Neural cell (in vitro differentiated cells): ENCODE measurements at regions not wholly inside any gene's neighbourhood (a gene's known extent, or its start where the extent isn't known, plus 50 kb on each side); places are given as distances from the start of the nearest gene placed in this dataset.

Source experiments
- H2AFZ ChIP-seq: fragments of 200-600, 300-800 bp; sonication (generic), shearing (Covaris generic); 2 replicates; pipeline ENCODE4 v1.6.0; 2014; ENCODE audit warnings: low read depth, mild to moderate bottlenecking, antibody characterized with exemption, low read length, moderate library complexity
- H3F3A ChIP-seq: fragments of 200-600 bp; shearing (Covaris generic); 2 replicates; pipeline ENCODE4 v1.6.1; 2016; ENCODE audit warnings: mild to moderate bottlenecking, moderate library complexity, mixed read lengths, antibody characterized with exemption, low read length; ENCODE audit not compliant: insufficient read depth, poor library complexity, severe bottlenecking
- H3K27ac ChIP-seq: fragments of 200-600, 300-800 bp; sonication (generic), shearing (Covaris generic); 2 replicates; pipeline ENCODE4 v1.5.1; 2014; ENCODE audit warnings: mild to moderate bottlenecking, low read length, moderate library complexity
- H3K27me3 ChIP-seq: fragments of 300-800, 200-600 bp; sonication (generic), shearing (Covaris generic); 2 replicates; pipeline ENCODE4 v1.6.0; 2014; ENCODE audit warnings: mild to moderate bottlenecking, low read depth, low read length, moderate library complexity; ENCODE audit not compliant: insufficient read depth
- H3K36me3 ChIP-seq: fragments of 300-800, 200-600 bp; sonication (generic), shearing (Covaris generic); 2 replicates; pipeline ENCODE4 v1.5.1; 2014; ENCODE audit warnings: mild to moderate bottlenecking, antibody characterized with exemption, low read length, moderate library complexity; ENCODE audit not compliant: insufficient read depth
- H3K4me2 ChIP-seq: fragments of 300-800, 200-600 bp; sonication (generic), shearing (Covaris generic); 2 replicates; pipeline ENCODE4 v1.6.0; 2014; ENCODE audit warnings: mild to moderate bottlenecking, low read length
- H3K4me3 ChIP-seq: fragments of 300-800, 200-600 bp; sonication (generic), shearing (Covaris generic); 2 replicates; pipeline ENCODE4 v1.5.1; 2014; ENCODE audit warnings: mild to moderate bottlenecking, low read length, moderate library complexity
- H3K79me2 ChIP-seq: fragments of 200-600 bp; shearing (Covaris generic); replicated peaks from 2 replicates; pipeline ENCODE4 v1.6.0; 2014; ENCODE audit warnings: mild to moderate bottlenecking, low read length, moderate library complexity; ENCODE audit not compliant: insufficient read depth
- H3K9ac ChIP-seq: fragments of 300-800, 200-600 bp; sonication (generic), shearing (Covaris generic); 2 replicates; pipeline ENCODE4 v1.6.1; 2016; ENCODE audit warnings: mild to moderate bottlenecking, low read length, mixed read lengths
- H3K9me2 ChIP-seq: fragments of 200-600 bp; shearing (Covaris generic); 2 replicates; pipeline ENCODE4 v1.6.1; 2016; ENCODE audit warnings: mild to moderate bottlenecking, low read length, mixed read lengths; ENCODE audit not compliant: insufficient read depth
- H3K9me3 ChIP-seq: fragments of 200-600, 300-800 bp; sonication (generic), shearing (Covaris generic); 2 replicates; pipeline ENCODE4 v1.6.1; 2016; ENCODE audit warnings: mild to moderate bottlenecking, mixed run types, low read length, moderate library complexity, mixed read lengths
- H4K20me1 ChIP-seq: fragments of 200-600 bp; shearing (Covaris generic); 2 replicates; pipeline ENCODE4 v1.6.1; 2016; ENCODE audit warnings: mild to moderate bottlenecking, mixed run types; ENCODE audit not compliant: insufficient read depth
- CTCF ChIP-seq: fragments of 450-650 bp; IDR thresholded peaks from 2 replicates; pipeline ENCODE4 v1.5.1; 2014; ENCODE audit warnings: antibody characterized with exemption, mild to moderate bottlenecking, moderate library complexity; ENCODE audit not compliant: poor library complexity, severe bottlenecking
- EP300 ChIP-seq: fragments of 450-650 bp; conservative IDR thresholded peaks from 2 replicates; pipeline ENCODE4 v1.6.1; 2014; ENCODE audit warnings: antibody characterized with exemption, mild to moderate bottlenecking, moderate library complexity; ENCODE audit not compliant: poor library complexity, severe bottlenecking
- EZH2 ChIP-seq: fragments of 200-600, 300-800 bp; shearing (Covaris generic), sonication (generic); IDR thresholded peaks from 2 replicates; pipeline ENCODE4 v1.6.1; 2014; ENCODE audit warnings: antibody characterized with exemption, low read length, borderline replicate concordance, mild to moderate bottlenecking; ENCODE audit not compliant: insufficient read depth, poor library complexity, severe bottlenecking
- MXI1 ChIP-seq: fragments of 450-650 bp; conservative IDR thresholded peaks from 2 replicates; pipeline ENCODE4 v1.6.1; 2014; ENCODE audit warnings: antibody characterized with exemption, mild to moderate bottlenecking; ENCODE audit not compliant: poor library complexity, severe bottlenecking
- POLR2AphosphoS5 ChIP-seq: IDR thresholded peaks from 2 replicates; pipeline ENCODE4 v1.6.1; 2012
- RAD21 ChIP-seq: fragments of 450-650 bp; conservative IDR thresholded peaks from 2 replicates; pipeline ENCODE4 v1.6.1; 2014; ENCODE audit warnings: antibody characterized with exemption, mild to moderate bottlenecking, moderate library complexity
- REST ChIP-seq: IDR thresholded peaks from 2 replicates; pipeline ENCODE4 v1.6.1; 2012; ENCODE audit warnings: borderline replicate concordance
- SMC3 ChIP-seq: fragments of 450-650 bp; conservative IDR thresholded peaks from 2 replicates; pipeline ENCODE4 v1.6.1; 2014; ENCODE audit warnings: antibody characterized with exemption, mild to moderate bottlenecking, moderate library complexity; ENCODE audit not compliant: poor library complexity
- TAF1 ChIP-seq: IDR thresholded peaks from 2 replicates; pipeline ENCODE4 v1.6.1; 2012; ENCODE audit warnings: low read depth

GRCh38 chr20:24086121-24086520 is 97.5 kb upstream of the GGTLC1 start:
- no peaks in the 10 kb centered on the region for H4K20me1 ChIP-seq

GRCh38 chr20:24084281-24084680 is 95.7 kb upstream of the GGTLC1 start:
- Histone ChIP-seq H3K4me2 (no peak overlapping the region), H3K9me3 (no peaks in the 10 kb centered on the region), H3K9ac (no peak overlapping the region), H2AFZ (no peak overlapping the region), H3K79me2 (no peaks in the 10 kb centered on the region), H3F3A (no peaks in the 10 kb centered on the region), H4K20me1 (no peaks in the 10 kb centered on the region), H3K4me3 (no peak overlapping the region), H3K9me2 (no peaks in the 10 kb centered on the region), H3K27me3 (no peaks in the 10 kb centered on the region), H3K36me3 (no peaks in the 10 kb centered on the region), H3K27ac (no peak overlapping the region)
- TF ChIP-seq SMC3 (no peak), EZH2 (no peak), EP300 (no peak), POLR2AphosphoS5 (no peak), TAF1 (no peak), MXI1 (no peak), REST (no peak), RAD21 (no peak), CTCF (no peak)

More at GRCh38 chr20:24086121-24086520, 97.5 kb upstream of the GGTLC1 start:
- no peaks in the 10 kb centered on the region for H3K27me3 ChIP-seq
- no peak overlapping the region for H3K27ac ChIP-seq
- no peaks in the 10 kb centered on the region for H3K9me2 ChIP-seq
- no peak overlapping the region for H3K4me3 ChIP-seq
- H3F3A ChIP-seq = no peaks in the 10 kb centered on the region
- H3K4me2 ChIP-seq = no peak overlapping the region
- H3K9me3 ChIP-seq = no peaks in the 10 kb centered on the region
- H2AFZ ChIP-seq = no peak overlapping the region
- no peaks in the 10 kb centered on the region for H3K79me2 ChIP-seq
- no peak for TF ChIP-seq RAD21
- no peak for TF ChIP-seq POLR2AphosphoS5
- no peak for TF ChIP-seq TAF1
- no peak for TF ChIP-seq SMC3
- TF ChIP-seq EP300 = no peak
- TF ChIP-seq MXI1 = no peak
- TF ChIP-seq REST = no peak
- no peak overlapping the region for H3K9ac ChIP-seq
- no peaks in the 10 kb centered on the region for H3K36me3 ChIP-seq
